B cell (primary cell): ENCODE measurements at regions not wholly inside any gene's neighbourhood (a gene's known extent, or its start where the extent isn't known, plus 50 kb on each side); places are given as distances from the start of the nearest gene placed in this dataset.

Experiments used
- ATAC-seq: fragments of 200-7000 bp; cut with Tn5 transposase; one replicate; pipeline ENCODE4 v1.10.0; 2021; ENCODE audit warnings: low read depth, mild to moderate bottlenecking, moderate number of reproducible peaks, moderate library complexity
- CTCF ChIA-PET: fragments of 350-600 bp; sonication (Branson Sonifier 250); formaldehyde crosslinking; loops from one replicate; lab custom pipeline; 2021; ENCODE audit warnings: antibody characterized with exemption, inconsistent platforms; lab: Charles Lee
- POLR2A ChIA-PET: fragments of 350-600 bp; sonication (Branson Sonifier 250); formaldehyde crosslinking; loops from one replicate; lab custom pipeline; 2021; ENCODE audit warnings: antibody characterized with exemption; lab: Charles Lee
- DNase-seq: peaks from one replicate; pipeline ENCODE4 v3.0.0; 2013
- H2AFZ ChIP-seq: 2 replicates; pipeline ENCODE4 v1.6.1; 2012; ENCODE audit warnings: mild to moderate bottlenecking, low read depth, low read length; ENCODE audit not compliant: insufficient read depth, poor library complexity, severe bottlenecking
- H3K27ac ChIP-seq, 2 donors: 1 replicate in 1 of 2; 2 replicates in 1 of 2; pipeline ENCODE4 v1.5.1; 2012 to 2013; ENCODE audit warnings: low read length in 2 of 2, mild to moderate bottlenecking in 2 of 2, moderate library complexity in 1 of 2
- H3K27me3 ChIP-seq, 4 experiments: fragments of 200-600 bp in 1 of 4; sonication (generic) in 1 of 4; replicated peaks in 1 of 4; 1 replicate in 2 of 4; 2 replicates in 2 of 4; pipeline versions ENCODE4 v1.6.1 to v1.7.0; 2013 to 2016; ENCODE audit warnings: low read length in 3 of 4, mild to moderate bottlenecking in 2 of 4, mixed read lengths in 1 of 4, moderate library complexity in 1 of 4; ENCODE audit not compliant: insufficient read depth in 4 of 4, control insufficient read depth in 3 of 4; ENCODE audit errors: control extremely low read depth in 1 of 4
- H3K36me3 ChIP-seq, 2 experiments: replicated peaks in 1 of 2; 1 replicate in 1 of 2; 2 replicates in 1 of 2; pipeline versions ENCODE4 v1.6.1 to v1.7.1; 2013; ENCODE audit warnings: low read length in 1 of 2; ENCODE audit not compliant: insufficient read depth in 2 of 2, control insufficient read depth in 1 of 2; ENCODE audit errors: control extremely low read depth in 1 of 2, extremely low read depth in 1 of 2
- H3K4me1 ChIP-seq, 2 donors: fragments of 200-600 bp in 1 of 2; sonication (generic) in 1 of 2; 1 replicate in 1 of 2; 2 replicates in 1 of 2; pipeline versions ENCODE4 v1.5.1 to v1.6.1; 2013 to 2017; ENCODE audit warnings: low read length in 2 of 2; ENCODE audit not compliant: control insufficient read depth in 2 of 2, insufficient read depth in 2 of 2
- H3K4me2 ChIP-seq: replicated peaks from 2 replicates; pipeline ENCODE3; 2012; ENCODE audit warnings: mild to moderate bottlenecking, low read depth, low read length; ENCODE audit not compliant: poor library complexity, severe bottlenecking
- H3K4me3 ChIP-seq, 5 experiments: fragments of 200-600 bp in 1 of 5; sonication (generic) in 1 of 5; 1 replicate in 3 of 5; 2 replicates in 2 of 5; pipeline versions ENCODE4 v1.5.1 to v1.7.0; 2011 to 2016; ENCODE audit warnings: low read length in 4 of 5, mild to moderate bottlenecking in 4 of 5, low read depth in 2 of 5, control low read depth in 1 of 5, moderate library complexity in 1 of 5; ENCODE audit not compliant: insufficient read depth in 1 of 5; ENCODE audit errors: control extremely low read depth in 1 of 5, extremely low read depth in 1 of 5
- H3K79me2 ChIP-seq: fragments of 200-600 bp; sonication (generic); one replicate; pipeline ENCODE4 v1.6.0; 2016; ENCODE audit warnings: low read length; ENCODE audit not compliant: control insufficient read depth, insufficient read depth
- H3K9ac ChIP-seq: fragments of 200-600 bp; sonication (generic); 2 replicates; pipeline ENCODE4 v1.6.1; 2017; ENCODE audit warnings: mild to moderate bottlenecking, low read length, moderate library complexity
- H3K9me3 ChIP-seq, 3 donors: one replicate each; pipeline versions ENCODE4 v1.6.1 to v1.7.1; 2013; ENCODE audit warnings: low read length in 2 of 3; ENCODE audit not compliant: control insufficient read depth in 2 of 3, insufficient read depth in 1 of 3; ENCODE audit errors: control extremely low read depth in 1 of 3
- H4K20me1 ChIP-seq: 2 replicates; pipeline ENCODE4 v1.6.0; 2012; ENCODE audit warnings: mild to moderate bottlenecking, low read length; ENCODE audit not compliant: insufficient read depth, control insufficient read depth, poor library complexity, severe bottlenecking
- H3K27ac Mint-ChIP-seq: one replicate; pipeline ENCODE4 v1.8.0; 2021; ENCODE audit warnings: mixed read lengths
- H3K27me3 Mint-ChIP-seq: one replicate; pipeline ENCODE4 v1.8.0; 2021; ENCODE audit warnings: mixed read lengths
- H3K4me1 Mint-ChIP-seq: one replicate; pipeline ENCODE4 v1.8.0; 2021; ENCODE audit warnings: mixed read lengths
- H3K4me3 Mint-ChIP-seq: one replicate; pipeline ENCODE4 v1.8.0; 2021; ENCODE audit warnings: mixed read lengths
- H3K9me3 Mint-ChIP-seq: one replicate; pipeline ENCODE4 v1.8.0; 2022; ENCODE audit warnings: mixed read lengths; ENCODE audit not compliant: insufficient read depth
- CTCF ChIP-seq: fragments of 200-600 bp; IDR thresholded peaks from one replicate; pipeline ENCODE4 v1.8.0; 2022; ENCODE audit warnings: antibody characterized with exemption, mild to moderate bottlenecking
- EZH2 ChIP-seq: IDR thresholded peaks from 2 replicates; pipeline ENCODE4 v1.6.1; 2012; ENCODE audit warnings: borderline replicate concordance, low read depth, mild to moderate bottlenecking, moderate library complexity, low read length; ENCODE audit not compliant: insufficient read depth, poor library complexity, severe bottlenecking
- WGBS: methylation state at CpG from one replicate; pipeline ENCODE4 v1.1.5; 2013; ENCODE audit warnings: missing lambda C conversion rate; ENCODE audit not compliant: insufficient coverage; 5-methylcytosine and 5-hydroxymethylcytosine counted together
- intact Hi-C: fragments of 100-400 bp; cut with micrococcal nuclease; formaldehyde crosslinking; loops from one replicate; pipeline ENCODE4 v1.10.0; 2022

- peaks cover 0 to 6% (median 0%) of the 10 kb centered on the region in 3 donors for H3K9me3 ChIP-seq
- H3K79me2 ChIP-seq = no peaks in the 10 kb centered on the region
- POLR2A ChIA-PET = interaction anchor here (0.6 kb wide), 1 partner anchor 396 kb away, joined by 6 read pairs; no protein-coding TSS in a partner anchor
- H3K27ac Mint-ChIP-seq = no peak overlapping the region
- no peak for ATAC-seq
- H3K4me1 ChIP-seq = no peaks in the 10 kb centered on the region
- peaks cover 0 to 5% (median 0%) of the 10 kb centered on the region in 4 experiments for H3K27me3 ChIP-seq
- no peaks in the 10 kb centered on the region for H3K36me3 ChIP-seq
- no peaks in the 10 kb centered on the region for H3K9me3 Mint-ChIP-seq
- intact Hi-C loops = no loop called here
- H3K4me2 ChIP-seq = no peak overlapping the region
- H3K9ac ChIP-seq = no peak overlapping the region
- no peak overlapping the region for H2AFZ ChIP-seq
- H4K20me1 ChIP-seq = no peaks in the 10 kb centered on the region
- H3K4me3 ChIP-seq = no peak overlapping the region
- WGBS = 88% methylated on average over 11 of the region's 13 CpGs
- H3K4me1 Mint-ChIP-seq = no peaks in the 10 kb centered on the region
- H3K27ac ChIP-seq = no peak overlapping the region
- peaks cover 10% of the 10 kb centered on the region for H3K27me3 Mint-ChIP-seq
- TF ChIP-seq CTCF (no peak), EZH2 (no peak)
- CTCF ChIA-PET = no interaction called here
- DNase-seq = no peak
- no peak overlapping the region for H3K4me3 Mint-ChIP-seq
These were observed 93.2 kb upstream of the IQSEC1 start for GRCh38 chr3:13166243-13167063.

GRCh38 chr3:13165576-13165975, 92.3 kb upstream of the IQSEC1 start:
- TF ChIP-seq EZH2 (no peak), CTCF (no peak)
- no peaks in the 10 kb centered on the region for H3K4me1 ChIP-seq
- Mint-ChIP-seq H3K27ac (no peak overlapping the region), H3K27me3 (peaks cover 10% of the 10 kb centered on the region), H3K4me3 (no peak overlapping the region), H3K9me3 (no peaks in the 10 kb centered on the region), H3K4me1 (no peaks in the 10 kb centered on the region)
- no peaks in the 10 kb centered on the region for H3K79me2 ChIP-seq
- DNase-seq (no peak), ATAC-seq (no peak)
- H3K36me3 ChIP-seq = no peaks in the 10 kb centered on the region
- H3K4me2 ChIP-seq = no peak overlapping the region
- H3K9ac ChIP-seq = no peak overlapping the region
- no peak overlapping the region for H3K27ac ChIP-seq
- H4K20me1 ChIP-seq = no peaks in the 10 kb centered on the region
- intact Hi-C loops = no loop called here
- H2AFZ ChIP-seq = no peak overlapping the region
- CTCF ChIA-PET = no interaction called here
- 94% methylated on average over 9 of the region's 9 CpGs for WGBS
- POLR2A ChIA-PET = no interaction called here
- peaks cover 0 to 6% (median 0%) of the 10 kb centered on the region in 3 donors for H3K9me3 ChIP-seq
- H3K4me3 ChIP-seq = no peak overlapping the region
- peaks cover 0 to 5% (median 0%) of the 10 kb centered on the region in 4 experiments for H3K27me3 ChIP-seq
